A549 (cell line): ENCODE measurements at regions not wholly inside any gene's neighbourhood (a gene's known extent, or its start where the extent isn't known, plus 50 kb on each side); places are given as distances from the start of the nearest gene placed in this dataset.

Experiments used
- BHLHE40 ChIP-seq: IDR thresholded peaks from 2 replicates; pipeline ENCODE4 v1.6.1; 2012; ENCODE audit warnings: low read depth, low read length, inconsistent platforms
- CHD2 ChIP-seq: fragments of 150-350 bp; IDR thresholded peaks from 2 replicates; pipeline ENCODE4 v1.6.1; 2014; ENCODE audit warnings: low read length; ENCODE audit not compliant: partially characterized antibody
- EP300 ChIP-seq, 2 experiments: fragments of >200 bp; sonication (Bioruptor Twin); formaldehyde crosslinking; IDR thresholded peaks; 2 replicates in 1 of 2; 3 replicates in 1 of 2; pipeline ENCODE4 v1.6.1; 2016 to 2017
- JUN ChIP-seq, 2 experiments: fragments of >200 bp; sonication (Bioruptor Twin); formaldehyde crosslinking; IDR thresholded peaks; 2 replicates in 1 of 2; 3 replicates in 1 of 2; pipeline ENCODE4 v1.6.1; 2016 to 2017
- MAFK ChIP-seq: fragments of 450-650 bp; IDR thresholded peaks from 2 replicates; pipeline ENCODE4 v1.6.1; 2014; ENCODE audit not compliant: partially characterized antibody
- MAX ChIP-seq: IDR thresholded peaks from 2 replicates; pipeline ENCODE4 v1.6.1; 2012
- POLR2A ChIP-seq: IDR thresholded peaks from 2 replicates; pipeline ENCODE4 v1.6.1; 2012; ENCODE audit warnings: mild to moderate bottlenecking, low read length
- RAD21 ChIP-seq, 2 experiments: fragments of >200 bp in 1 of 2; sonication (Bioruptor Twin) in 1 of 2; formaldehyde crosslinking in 1 of 2; IDR thresholded peaks in 1 of 2; conservative IDR thresholded peaks in 1 of 2; 2 replicates in 1 of 2; 3 replicates in 1 of 2; pipeline ENCODE4 v1.6.1; 2012 to 2018; ENCODE audit warnings: inconsistent platforms in 1 of 2
- REST ChIP-seq: fragments of 200-600 bp; sonication (generic); IDR thresholded peaks from 2 replicates; pipeline ENCODE4 v1.6.1; 2016; ENCODE audit warnings: antibody characterized with exemption, mild to moderate bottlenecking, moderate library complexity
- RFX5 ChIP-seq: fragments of 450-650 bp; IDR thresholded peaks from 2 replicates; pipeline ENCODE4 v1.7.1; 2014; ENCODE audit warnings: antibody characterized with exemption, mild to moderate bottlenecking, moderate library complexity
- SMC3 ChIP-seq: fragments of >200 bp; sonication (Bioruptor Twin); formaldehyde crosslinking; IDR thresholded peaks from 3 replicates; pipeline ENCODE4 v1.6.1; 2018; ENCODE audit warnings: inconsistent platforms
- TF ChIP-seq, protein P1 (sequence below): fragments of >200 bp; sonication (Bioruptor Twin); formaldehyde crosslinking; IDR thresholded peaks from 3 replicates; pipeline ENCODE4 v1.5.1; 2016

DNA sequence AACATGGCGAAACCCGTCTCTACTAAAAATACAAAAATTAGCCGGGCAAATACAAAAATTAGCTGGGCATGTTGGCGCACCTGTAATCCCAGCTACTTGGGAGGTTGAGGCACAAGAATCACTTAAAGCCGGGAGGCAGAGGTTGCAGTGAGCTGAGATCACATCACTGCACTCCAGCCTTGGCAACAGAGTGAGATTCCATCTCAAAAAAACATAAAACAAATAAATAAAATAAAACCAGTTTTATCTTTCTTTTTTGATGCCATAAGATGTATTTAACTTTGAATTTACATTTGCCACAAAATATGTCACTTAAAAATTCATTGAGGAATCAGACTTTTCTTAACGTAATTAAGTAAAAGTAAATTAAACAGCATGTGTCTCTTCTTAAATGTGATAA lies 113.3 kb upstream of the ERRFI1 start:
- TF ChIP-seq RFX5 (no peak), POLR2A (no peak), CHD2 (no peak), REST (no peak), EP300 (IDR thresholded peaks at IDR 0.05) (no peak), BHLHE40 (no peak), MAFK (no peak), SMC3 (no peak), RAD21 (conservative IDR thresholded peaks at IDR 0.05 in 1 of 2, IDR thresholded peaks at IDR 0.05 in 1 of 2) (no peak), JUN (IDR thresholded peaks at IDR 0.05) (no peak), MAX (no peak)
- TF ChIP-seq, protein P1, sequence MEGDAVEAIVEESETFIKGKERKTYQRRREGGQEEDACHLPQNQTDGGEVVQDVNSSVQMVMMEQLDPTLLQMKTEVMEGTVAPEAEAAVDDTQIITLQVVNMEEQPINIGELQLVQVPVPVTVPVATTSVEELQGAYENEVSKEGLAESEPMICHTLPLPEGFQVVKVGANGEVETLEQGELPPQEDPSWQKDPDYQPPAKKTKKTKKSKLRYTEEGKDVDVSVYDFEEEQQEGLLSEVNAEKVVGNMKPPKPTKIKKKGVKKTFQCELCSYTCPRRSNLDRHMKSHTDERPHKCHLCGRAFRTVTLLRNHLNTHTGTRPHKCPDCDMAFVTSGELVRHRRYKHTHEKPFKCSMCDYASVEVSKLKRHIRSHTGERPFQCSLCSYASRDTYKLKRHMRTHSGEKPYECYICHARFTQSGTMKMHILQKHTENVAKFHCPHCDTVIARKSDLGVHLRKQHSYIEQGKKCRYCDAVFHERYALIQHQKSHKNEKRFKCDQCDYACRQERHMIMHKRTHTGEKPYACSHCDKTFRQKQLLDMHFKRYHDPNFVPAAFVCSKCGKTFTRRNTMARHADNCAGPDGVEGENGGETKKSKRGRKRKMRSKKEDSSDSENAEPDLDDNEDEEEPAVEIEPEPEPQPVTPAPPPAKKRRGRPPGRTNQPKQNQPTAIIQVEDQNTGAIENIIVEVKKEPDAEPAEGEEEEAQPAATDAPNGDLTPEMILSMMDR, result no peak
